ENCODE measurements at regions not wholly inside any gene's neighbourhood (a gene's known extent, or its start where the extent isn't known, plus 50 kb on each side); places are given as distances from the start of the nearest gene placed in this dataset.

DNA sequence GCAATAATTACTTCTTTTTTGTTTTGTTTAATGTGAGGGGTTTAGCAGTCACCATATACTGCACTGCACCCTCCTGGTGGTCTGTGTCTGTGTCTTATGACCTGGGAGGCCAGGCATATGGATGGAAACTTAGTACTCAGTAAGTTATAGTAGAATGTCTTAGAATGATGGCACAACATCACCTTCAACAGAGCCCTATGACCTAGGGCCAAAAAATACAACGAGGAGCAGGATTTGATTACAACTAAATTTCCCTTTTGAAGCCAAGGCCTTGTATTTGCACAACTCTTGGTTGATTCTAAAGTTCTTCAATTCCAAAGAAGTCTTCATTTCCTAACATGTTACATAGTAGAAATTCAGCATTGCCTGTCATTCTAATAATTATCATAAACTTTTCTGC, 422.1 kb upstream of the PIK3R1 start:
- TF ChIP-seq, protein P1, sequence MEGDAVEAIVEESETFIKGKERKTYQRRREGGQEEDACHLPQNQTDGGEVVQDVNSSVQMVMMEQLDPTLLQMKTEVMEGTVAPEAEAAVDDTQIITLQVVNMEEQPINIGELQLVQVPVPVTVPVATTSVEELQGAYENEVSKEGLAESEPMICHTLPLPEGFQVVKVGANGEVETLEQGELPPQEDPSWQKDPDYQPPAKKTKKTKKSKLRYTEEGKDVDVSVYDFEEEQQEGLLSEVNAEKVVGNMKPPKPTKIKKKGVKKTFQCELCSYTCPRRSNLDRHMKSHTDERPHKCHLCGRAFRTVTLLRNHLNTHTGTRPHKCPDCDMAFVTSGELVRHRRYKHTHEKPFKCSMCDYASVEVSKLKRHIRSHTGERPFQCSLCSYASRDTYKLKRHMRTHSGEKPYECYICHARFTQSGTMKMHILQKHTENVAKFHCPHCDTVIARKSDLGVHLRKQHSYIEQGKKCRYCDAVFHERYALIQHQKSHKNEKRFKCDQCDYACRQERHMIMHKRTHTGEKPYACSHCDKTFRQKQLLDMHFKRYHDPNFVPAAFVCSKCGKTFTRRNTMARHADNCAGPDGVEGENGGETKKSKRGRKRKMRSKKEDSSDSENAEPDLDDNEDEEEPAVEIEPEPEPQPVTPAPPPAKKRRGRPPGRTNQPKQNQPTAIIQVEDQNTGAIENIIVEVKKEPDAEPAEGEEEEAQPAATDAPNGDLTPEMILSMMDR (conservative IDR thresholded peaks at IDR 0.05), result no peak
- TF ChIP-seq EZH2 (IDR thresholded peaks at IDR 0.05; ENCODE audit: low read depth), result no peak
